ENCODE measurements at regions not wholly inside any gene's neighbourhood (a gene's known extent, or its start where the extent isn't known, plus 50 kb on each side); places are given as distances from the start of the nearest gene placed in this dataset.

DNA sequence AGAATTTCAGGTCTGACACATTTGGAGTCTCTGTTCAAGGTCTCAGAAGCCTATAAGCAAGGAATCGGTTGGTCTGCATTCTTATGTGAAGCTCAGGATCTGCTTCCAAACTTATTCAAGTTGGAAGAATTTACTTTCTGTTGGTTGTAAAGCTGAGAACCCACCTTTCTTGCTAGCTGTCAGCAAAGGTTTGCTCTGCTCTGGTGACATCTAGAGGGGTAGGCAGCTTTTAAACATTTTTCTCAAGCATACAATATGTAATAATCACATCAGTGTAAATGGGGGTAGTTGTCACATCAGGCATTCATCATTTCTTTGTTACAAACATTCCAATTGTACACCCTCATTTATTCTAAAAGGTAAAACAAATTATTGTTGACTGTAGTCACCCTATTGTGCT lies 935.2 kb downstream of the TRAM1L1 start:
- Histone ChIP-seq H3K9me2 (replicated peaks; ENCODE audit: low read depth, low read length) (no peaks in the 10 kb centered on the region), H3K36me3 (ENCODE audit: insufficient read depth, low read length) (no peaks in the 10 kb centered on the region), H2AFZ (ENCODE audit: low read length) (no peak overlapping the region), H3K4me1 (ENCODE audit: insufficient read depth, low read length, poor library complexity, severe bottlenecking) (no peaks in the 10 kb centered on the region), H3K4me2 (ENCODE audit: low read depth, low read length, poor library complexity, severe bottlenecking) (no peak overlapping the region), H3K9ac (ENCODE audit: low read depth, low read length, poor library complexity, severe bottlenecking) (no peak overlapping the region), H3F3A (ENCODE audit: low read depth) (no peaks in the 10 kb centered on the region), H3K4me3 (ENCODE audit: low read length, poor library complexity, severe bottlenecking) (no peak overlapping the region), H3K9me3 (ENCODE audit: insufficient read depth, low read depth, low read length) (no peaks in the 10 kb centered on the region), H4K20me1 (ENCODE audit: insufficient read depth, low read length, poor library complexity, severe bottlenecking) (no peaks in the 10 kb centered on the region), H3K79me2 (ENCODE audit: insufficient read depth, low read length) (no peaks in the 10 kb centered on the region), H3K27me3 (ENCODE audit: insufficient read depth, low read length, poor library complexity, severe bottlenecking) (no peaks in the 10 kb centered on the region)
- no peak for TF ChIP-seq EZH2phosphoT487 (IDR thresholded peaks at IDR 0.05; ENCODE audit: borderline replicate concordance)
- no peak for TF ChIP-seq CTCF (conservative IDR thresholded peaks at IDR 0.05; ENCODE audit: low read length)

DNA sequence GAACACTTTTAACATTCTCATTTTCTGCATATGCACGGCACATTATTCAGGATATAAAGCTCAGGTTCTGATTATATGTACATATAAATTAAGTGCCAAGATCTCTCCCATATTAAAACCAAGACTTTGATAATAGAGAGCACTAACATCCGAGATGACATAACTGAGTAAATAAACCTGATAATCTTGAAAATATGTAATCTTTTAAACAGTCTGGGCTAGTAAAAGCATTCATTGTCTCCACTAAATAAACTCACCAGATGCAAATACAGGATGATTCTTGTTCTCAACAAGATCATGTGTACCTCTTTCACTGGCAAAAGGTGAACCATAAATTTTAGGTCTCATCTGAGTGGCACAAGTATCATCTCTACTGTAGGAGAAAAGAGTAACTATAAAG lies 942.2 kb downstream of the TRAM1L1 start:
- Histone ChIP-seq H3K9me3 (ENCODE audit: insufficient read depth, low read depth, low read length) (no peaks in the 10 kb centered on the region), H3K9ac (ENCODE audit: low read depth, low read length, poor library complexity, severe bottlenecking) (no peak overlapping the region), H3K4me1 (ENCODE audit: insufficient read depth, low read length, poor library complexity, severe bottlenecking) (no peaks in the 10 kb centered on the region), H4K20me1 (ENCODE audit: insufficient read depth, low read length, poor library complexity, severe bottlenecking) (no peaks in the 10 kb centered on the region), H2AFZ (ENCODE audit: low read length) (no peak overlapping the region), H3K4me3 (ENCODE audit: low read length, poor library complexity, severe bottlenecking) (no peak overlapping the region), H3K79me2 (ENCODE audit: insufficient read depth, low read length) (no peaks in the 10 kb centered on the region), H3K4me2 (ENCODE audit: low read depth, low read length, poor library complexity, severe bottlenecking) (no peak overlapping the region), H3K9me2 (replicated peaks; ENCODE audit: low read depth, low read length) (no peaks in the 10 kb centered on the region), H3K36me3 (ENCODE audit: insufficient read depth, low read length) (no peaks in the 10 kb centered on the region), H3K27me3 (ENCODE audit: insufficient read depth, low read length, poor library complexity, severe bottlenecking) (no peaks in the 10 kb centered on the region), H3F3A (ENCODE audit: low read depth) (no peaks in the 10 kb centered on the region)
- TF ChIP-seq CTCF (conservative IDR thresholded peaks at IDR 0.05; ENCODE audit: low read length) = no peak
- no peak for TF ChIP-seq EZH2phosphoT487 (IDR thresholded peaks at IDR 0.05; ENCODE audit: borderline replicate concordance)

DNA sequence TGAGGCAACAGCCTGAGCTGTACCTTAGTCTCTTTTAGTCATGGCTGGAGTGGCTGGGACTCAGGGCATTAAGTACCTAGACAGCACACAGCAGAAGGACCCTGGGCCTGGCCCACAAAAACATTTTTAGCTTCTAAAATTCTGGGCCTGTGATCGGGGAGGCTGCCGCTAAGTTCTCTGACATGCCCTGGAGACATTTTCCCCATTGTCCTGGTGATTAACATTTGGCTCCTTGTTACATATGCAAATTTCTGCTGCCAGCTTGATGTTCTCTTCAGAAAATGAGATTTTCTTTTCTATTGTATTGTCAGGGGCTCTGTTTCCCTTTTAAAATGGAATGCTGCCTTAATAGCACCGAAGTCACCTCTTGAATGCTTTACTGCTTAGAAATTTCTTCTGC lies 952.4 kb downstream of the TRAM1L1 start:
- H3K9me3 ChIP-seq (ENCODE audit: insufficient read depth, low read depth, low read length) = no peaks in the 10 kb centered on the region
- H3K79me2 ChIP-seq (ENCODE audit: insufficient read depth, low read length) = no peaks in the 10 kb centered on the region
- no peaks in the 10 kb centered on the region for H3K9me2 ChIP-seq (replicated peaks; ENCODE audit: low read depth, low read length)
- TF ChIP-seq EZH2phosphoT487 (IDR thresholded peaks at IDR 0.05; ENCODE audit: borderline replicate concordance) (no peak), CTCF (conservative IDR thresholded peaks at IDR 0.05; ENCODE audit: low read length) (no peak)
- H2AFZ ChIP-seq (ENCODE audit: low read length) = no peak overlapping the region
- no peak overlapping the region for H3K9ac ChIP-seq (ENCODE audit: low read depth, low read length, poor library complexity, severe bottlenecking)
- no peaks in the 10 kb centered on the region for H3K4me1 ChIP-seq (ENCODE audit: insufficient read depth, low read length, poor library complexity, severe bottlenecking)
- no peak overlapping the region for H3K4me3 ChIP-seq (ENCODE audit: low read length, poor library complexity, severe bottlenecking)
- no peak overlapping the region for H3K4me2 ChIP-seq (ENCODE audit: low read depth, low read length, poor library complexity, severe bottlenecking)
- H3K36me3 ChIP-seq (ENCODE audit: insufficient read depth, low read length) = no peaks in the 10 kb centered on the region
- H4K20me1 ChIP-seq (ENCODE audit: insufficient read depth, low read length, poor library complexity, severe bottlenecking) = no peaks in the 10 kb centered on the region
- H3K27me3 ChIP-seq (ENCODE audit: insufficient read depth, low read length, poor library complexity, severe bottlenecking) = no peaks in the 10 kb centered on the region
- no peaks in the 10 kb centered on the region for H3F3A ChIP-seq (ENCODE audit: low read depth)
